Endometrium (tissue), 2 donors: ENCODE measurements at regions not wholly inside any gene's neighbourhood (a gene's known extent, or its start where the extent isn't known, plus 50 kb on each side); places are given as distances from the start of the nearest gene placed in this dataset.

ENCODE experiments used
- FAIRE-seq: peaks from 2 replicates; lab custom pipeline; 2012; peaks lifted over from hg19 to GRCh38; lab: Jason Lieb, UNC
- donor health status: control.
- donor health status: control.

GRCh38 chr9:99365233-99365980 is 143.3 kb downstream of the SEC61B start:
- no peak for FAIRE-seq

GRCh38 chr9:99366183-99366582 is 144.1 kb downstream of the SEC61B start:
- FAIRE-seq: no peak

GRCh38 chr9:99366621-99367020 is 144.5 kb downstream of the SEC61B start:
- no peak for FAIRE-seq

DNA sequence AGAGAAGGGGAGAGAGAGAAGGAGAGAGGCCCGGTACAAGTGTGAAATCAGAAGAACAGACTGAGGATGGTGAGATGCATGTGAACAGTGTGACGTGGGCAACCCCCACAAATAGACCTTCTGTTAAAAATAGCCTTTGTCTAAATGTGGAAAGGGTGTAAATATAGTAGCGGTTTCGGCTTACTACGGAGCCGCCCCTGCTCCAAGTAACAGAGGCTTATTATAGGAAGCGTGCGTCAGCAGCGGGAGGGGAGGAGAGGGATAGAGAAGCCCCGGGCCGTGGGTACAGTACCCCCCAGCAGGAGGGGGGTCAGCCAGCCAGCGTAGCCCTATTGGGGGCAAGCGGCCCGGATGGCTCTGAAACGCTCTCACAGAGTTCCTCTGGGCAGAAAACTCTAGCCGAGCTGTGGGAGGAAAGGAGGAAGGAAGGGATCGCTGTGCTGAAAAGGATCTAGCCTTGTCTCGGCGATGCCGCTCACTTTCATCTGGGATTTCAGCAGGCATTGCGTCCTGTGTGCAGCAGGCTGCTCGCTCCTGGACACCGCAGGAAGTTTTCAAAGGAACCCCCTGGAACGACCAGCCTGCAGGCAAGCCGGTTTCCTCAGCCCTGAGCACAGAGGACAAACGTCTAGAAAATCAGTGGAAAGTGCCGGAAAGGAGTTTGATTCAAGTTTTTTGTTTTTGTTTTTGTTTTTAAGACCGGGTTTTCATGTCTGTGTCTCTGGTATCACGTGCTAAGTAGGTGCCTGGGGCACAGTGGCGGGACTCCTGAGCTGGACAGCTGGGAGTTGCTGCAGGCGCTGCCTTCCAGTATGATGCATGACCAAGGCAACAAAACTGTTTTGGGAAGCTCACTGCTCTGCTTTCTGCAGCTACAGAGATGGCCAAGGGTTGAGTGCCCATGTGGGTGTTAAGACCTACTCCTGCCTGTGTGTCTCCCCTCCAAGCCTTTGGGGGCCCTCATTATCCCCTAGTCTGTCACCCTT is 146.6 kb downstream of the SEC61B start:
- FAIRE-seq: no peak

DNA sequence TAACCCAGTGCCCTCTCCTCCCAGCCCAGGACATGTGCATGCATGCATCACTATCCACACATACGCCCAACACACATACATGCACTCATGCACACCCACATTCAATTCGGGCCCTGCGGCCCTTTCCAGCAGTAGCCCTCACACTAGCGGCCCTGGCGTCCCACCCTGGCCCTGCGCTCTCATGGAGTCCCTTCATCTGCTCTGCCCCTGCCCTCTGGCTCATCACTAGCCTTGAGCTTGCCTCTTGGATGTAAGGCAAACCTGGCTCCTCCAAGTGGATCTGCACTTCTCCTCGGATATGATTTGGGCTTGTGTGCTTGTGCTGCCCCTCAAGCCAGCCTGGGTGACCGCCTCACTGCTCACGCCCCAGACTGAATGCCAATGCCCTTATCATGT is 147.2 kb downstream of the SEC61B start:
- FAIRE-seq: no peak

DNA sequence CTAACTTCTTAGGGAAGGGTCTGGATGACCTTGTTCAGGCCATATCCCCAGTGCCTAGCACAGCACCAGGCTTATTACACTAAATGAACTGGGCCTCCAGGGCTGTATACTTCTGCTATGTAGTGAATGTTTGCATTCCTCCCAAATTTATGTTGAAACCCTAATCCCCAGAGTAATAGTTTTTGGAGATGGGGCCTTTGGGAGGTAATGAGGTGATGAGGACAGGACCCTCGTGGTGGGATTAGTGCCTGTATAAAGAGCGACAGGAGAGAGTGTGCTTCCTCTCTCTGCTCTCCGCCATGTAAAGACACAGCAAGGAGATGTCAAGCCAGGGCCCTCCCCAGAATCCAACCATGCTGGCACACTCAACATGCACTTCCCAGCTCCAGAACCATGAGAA is 148.3 kb downstream of the SEC61B start:
- no peak for FAIRE-seq

- FAIRE-seq: no peak
These were observed 149.3 kb downstream of the SEC61B start for GRCh38 chr9:99371376-99371775.

DNA sequence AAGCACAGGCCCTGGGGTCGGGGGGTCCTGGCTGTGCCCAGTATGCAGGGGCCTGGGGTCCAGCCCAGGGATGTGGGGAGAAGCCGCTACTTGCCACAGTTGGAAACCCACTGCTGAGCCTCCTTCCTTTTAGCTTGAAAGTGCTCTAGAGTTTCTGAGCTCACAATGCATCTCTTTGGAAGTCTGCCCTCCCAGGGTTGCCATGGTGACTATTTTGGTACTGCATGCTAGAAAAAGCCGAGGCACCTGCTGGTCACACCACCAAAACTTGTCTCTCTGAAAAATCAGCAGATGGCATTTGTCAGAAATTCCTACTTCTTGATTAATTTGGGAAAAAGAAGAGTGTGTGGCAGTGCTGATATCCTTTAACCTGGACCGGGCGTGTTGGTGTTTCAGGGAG is 151.8 kb downstream of the SEC61B start:
- FAIRE-seq: no peak

DNA sequence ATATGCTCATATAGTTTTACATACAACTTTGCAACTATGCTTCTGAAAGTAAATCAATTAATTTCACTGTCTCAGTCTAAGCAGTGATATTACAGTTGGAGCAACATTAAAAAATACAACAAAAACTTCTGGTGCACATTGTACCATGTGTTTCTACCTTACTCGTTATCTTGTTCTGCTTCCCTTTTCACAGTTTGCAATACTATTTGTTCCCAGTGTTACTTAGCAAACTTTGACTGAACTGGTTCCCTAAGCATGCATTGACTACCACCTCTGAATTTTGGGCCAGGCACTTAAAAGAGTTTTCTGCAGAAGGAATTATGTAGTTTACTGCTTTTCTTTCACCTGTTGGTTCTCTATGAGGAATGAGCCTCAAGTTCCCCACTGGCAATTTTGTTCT is 152.7 kb downstream of the SEC61B start:
- no peak for FAIRE-seq

DNA sequence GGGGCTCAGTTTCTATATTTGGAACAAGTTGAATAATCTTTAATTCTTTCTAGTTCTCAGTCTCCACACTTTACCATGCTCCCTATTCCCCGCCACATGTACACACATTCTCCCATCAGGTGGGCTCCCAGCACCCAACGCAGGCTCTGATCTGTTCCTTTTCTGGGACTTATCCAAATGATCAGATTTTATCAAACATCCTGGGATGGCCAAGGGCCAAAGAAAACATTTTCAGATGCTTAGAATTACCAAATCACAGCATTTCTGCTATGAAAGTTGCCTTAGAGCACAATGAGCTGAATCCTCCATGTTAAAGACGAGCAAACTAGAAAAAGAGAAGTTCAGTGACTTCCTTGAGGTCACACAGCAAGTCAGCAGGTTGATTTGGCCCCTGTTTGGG is 153.4 kb downstream of the SEC61B start:
- no peak for FAIRE-seq

- no peak for FAIRE-seq
These were observed 156.0 kb downstream of the SEC61B start for GRCh38 chr9:99377790-99378775.

DNA sequence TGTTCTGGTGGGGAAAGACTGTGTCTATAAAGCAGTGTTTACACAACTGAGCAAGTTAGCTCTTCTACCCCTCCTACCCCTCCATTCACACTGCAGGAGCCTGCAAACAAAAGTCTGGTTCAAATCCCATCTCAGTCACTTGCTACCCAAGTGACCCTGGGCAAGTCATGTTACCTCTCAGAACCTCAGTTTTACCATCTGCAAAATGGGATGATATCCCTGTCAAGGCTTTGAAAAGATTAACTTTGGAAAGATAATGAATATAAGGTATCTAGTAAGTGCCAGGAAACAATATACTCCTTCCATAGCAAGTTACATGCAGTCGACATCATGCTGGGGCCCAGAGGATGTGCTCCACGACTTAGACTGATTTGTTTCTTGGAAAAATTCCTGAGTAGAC is 161.5 kb downstream of the SEC61B start:
- FAIRE-seq: no peak

DNA sequence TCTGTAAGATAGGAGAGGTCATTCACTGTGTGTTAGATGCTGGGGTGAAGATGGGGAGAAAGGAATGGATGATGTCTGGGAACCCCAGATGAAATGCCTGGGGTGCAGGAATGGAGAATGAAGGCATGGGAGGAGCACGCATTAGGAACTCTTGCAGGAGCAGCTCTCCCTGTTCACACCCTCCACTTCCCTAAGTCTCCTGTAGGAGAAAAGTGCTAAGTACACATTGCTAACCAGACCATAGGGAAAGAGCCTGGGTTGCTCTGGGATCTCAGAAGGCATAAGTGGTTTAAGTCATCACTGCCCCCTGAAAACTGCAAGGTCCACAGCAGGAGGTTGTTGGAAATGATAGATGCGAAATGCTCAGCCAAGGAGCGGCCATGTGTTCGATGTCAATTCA is 163.1 kb downstream of the SEC61B start:
- no peak for FAIRE-seq

GRCh38 chr9:99385814-99386279 is 163.8 kb downstream of the SEC61B start:
- FAIRE-seq: no peak

- FAIRE-seq: no peak
These were observed 165.3 kb downstream of the SEC61B start for GRCh38 chr9:99387431-99387830.

- no peak for FAIRE-seq
These were observed 167.3 kb downstream of the SEC61B start for GRCh38 chr9:99389087-99390033.

GRCh38 chr9:99391937-99392594 is 170.0 kb downstream of the SEC61B start:
- FAIRE-seq: no peak

GRCh38 chr9:99392986-99393385 is 170.9 kb downstream of the SEC61B start:
- FAIRE-seq: no peak

DNA sequence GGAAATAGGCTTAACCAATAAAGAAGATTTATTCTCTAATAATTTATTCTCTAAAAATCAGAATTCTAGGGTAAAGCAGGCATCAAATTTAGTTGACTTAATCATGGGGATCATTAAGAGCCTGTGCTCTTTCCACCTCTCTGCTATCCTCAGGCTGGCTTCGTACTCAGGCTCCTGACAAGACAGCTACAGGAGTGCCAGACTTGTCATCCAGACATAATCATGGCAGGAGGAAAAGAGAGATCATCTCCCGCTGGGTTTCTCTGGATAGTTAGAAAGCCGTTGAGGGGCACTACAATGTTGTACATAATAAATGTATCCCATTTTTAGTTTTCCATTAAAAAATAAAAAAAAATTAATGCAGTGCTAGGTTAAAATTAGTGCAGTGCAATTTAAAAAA is 171.9 kb downstream of the SEC61B start:
- FAIRE-seq: no peak

- no peak for FAIRE-seq
These were observed 176.2 kb downstream of the SEC61B start for GRCh38 chr9:99398241-99398640.
